Immature natural killer cell (primary cell): ENCODE measurements at regions not wholly inside any gene's neighbourhood (a gene's known extent, or its start where the extent isn't known, plus 50 kb on each side); places are given as distances from the start of the nearest gene placed in this dataset.

Experiments used
- DNase-seq, 3 donors: peaks; one replicate each; pipeline ENCODE4 v3.0.0; 2022; ENCODE audit warnings: mixed read lengths in 1 of 3
- H3K27ac Mint-ChIP-seq, 6 donors: one replicate each; pipeline ENCODE4 v1.8.0; 2020; ENCODE audit warnings: mixed read lengths in 6 of 6, mild to moderate bottlenecking in 5 of 6, inconsistent platforms in 4 of 6, moderate library complexity in 3 of 6
- H3K27me3 Mint-ChIP-seq, 3 donors: one replicate each; pipeline ENCODE4 v1.8.0; 2020 to 2021; ENCODE audit warnings: low read depth in 3 of 3, mild to moderate bottlenecking in 3 of 3, mixed read lengths in 3 of 3, moderate library complexity in 3 of 3, inconsistent platforms in 1 of 3
- H3K36me3 Mint-ChIP-seq, 3 donors: one replicate each; pipeline ENCODE4 v1.8.0; 2020; ENCODE audit warnings: mixed read lengths in 3 of 3, inconsistent platforms in 2 of 3, mild to moderate bottlenecking in 2 of 3
- H3K4me1 Mint-ChIP-seq, 2 donors: one replicate each; pipeline ENCODE4 v1.8.0; 2020; ENCODE audit warnings: inconsistent platforms in 2 of 2, mild to moderate bottlenecking in 2 of 2, mixed read lengths in 2 of 2, moderate library complexity in 1 of 2
- H3K4me3 Mint-ChIP-seq, 5 donors: one replicate each; pipeline ENCODE4 v1.8.0; 2020; ENCODE audit warnings: mild to moderate bottlenecking in 5 of 5, mixed read lengths in 5 of 5, inconsistent platforms in 3 of 5, moderate library complexity in 3 of 5
- H3K9me3 Mint-ChIP-seq, 6 donors: one replicate each; pipeline ENCODE4 v1.8.0; 2020; ENCODE audit warnings: mild to moderate bottlenecking in 6 of 6, mixed read lengths in 6 of 6, inconsistent platforms in 4 of 6, moderate library complexity in 3 of 6

- Mint-ChIP-seq H3K27me3 (peaks cover 0 to 1% (median 0%) of the 10 kb centered on the region in 3 donors), H3K9me3 (peaks cover 10 to 42% (median 15%) of the 10 kb centered on the region in 6 donors), H3K4me3 (no peak overlapping the region), H3K4me1 (no peaks in the 10 kb centered on the region), H3K36me3 (no peaks in the 10 kb centered on the region), H3K27ac (no peak overlapping the region)
- no peak for DNase-seq
Observed at GRCh38 chr6:164578616-164579015, 730.8 kb downstream of the C6orf118 start.

GRCh38 chr6:164570801-164571200 is 738.6 kb downstream of the C6orf118 start:
- Mint-ChIP-seq H3K27ac (no peak overlapping the region), H3K4me3 (no peak overlapping the region), H3K27me3 (peaks cover 0 to 1% (median 0%) of the 10 kb centered on the region in 3 donors), H3K4me1 (no peaks in the 10 kb centered on the region), H3K9me3 (peaks cover 11 to 33% (median 17%) of the 10 kb centered on the region in 6 donors), H3K36me3 (no peaks in the 10 kb centered on the region)
- DNase-seq = no peak

GRCh38 chr6:164569509-164569908 is 739.9 kb downstream of the C6orf118 start:
- H3K4me3 Mint-ChIP-seq = no peak overlapping the region
- no peaks in the 10 kb centered on the region for H3K4me1 Mint-ChIP-seq
- H3K36me3 Mint-ChIP-seq = no peaks in the 10 kb centered on the region
- no peaks in the 10 kb centered on the region for H3K27me3 Mint-ChIP-seq
- no peak for DNase-seq
- no peak overlapping the region for H3K27ac Mint-ChIP-seq
- peaks cover 4 to 24% (median 14%) of the 10 kb centered on the region in 6 donors for H3K9me3 Mint-ChIP-seq

DNA sequence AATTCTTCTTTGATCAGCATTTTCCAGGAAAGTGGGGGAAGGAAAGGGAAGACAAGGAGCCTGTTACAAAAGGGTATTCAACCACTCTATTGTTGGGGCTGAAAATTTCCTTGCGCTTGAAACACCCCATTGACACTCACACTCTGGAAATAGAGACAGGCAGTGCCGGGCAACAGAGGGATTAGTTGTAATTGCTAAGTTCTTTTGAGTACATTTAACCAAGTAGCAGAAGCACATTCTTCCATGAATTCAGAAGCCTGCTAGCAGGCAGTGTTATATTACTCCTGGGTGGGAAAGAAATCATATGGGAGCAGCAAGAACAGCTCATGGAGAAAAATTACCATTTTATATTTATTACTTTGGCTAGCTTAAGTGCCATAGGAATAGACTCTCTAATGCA is 745.5 kb downstream of the C6orf118 start:
- Mint-ChIP-seq H3K27ac (no peak overlapping the region), H3K9me3 (peaks cover 7 to 40% (median 13%) of the 10 kb centered on the region in 6 donors), H3K4me3 (no peak overlapping the region), H3K27me3 (peaks cover 0 to 2% (median 0%) of the 10 kb centered on the region in 3 donors), H3K36me3 (no peaks in the 10 kb centered on the region), H3K4me1 (no peaks in the 10 kb centered on the region)
- DNase-seq = no peak

GRCh38 chr6:164561656-164562055 is 747.7 kb downstream of the C6orf118 start:
- H3K9me3 Mint-ChIP-seq = peaks cover 7 to 30% (median 13%) of the 10 kb centered on the region in 6 donors
- no peak overlapping the region for H3K4me3 Mint-ChIP-seq
- no peak overlapping the region for H3K27ac Mint-ChIP-seq
- H3K36me3 Mint-ChIP-seq = no peaks in the 10 kb centered on the region
- peaks cover 0 to 2% (median 0%) of the 10 kb centered on the region in 3 donors for H3K27me3 Mint-ChIP-seq
- H3K4me1 Mint-ChIP-seq = no peaks in the 10 kb centered on the region
- DNase-seq = no peak

DNA sequence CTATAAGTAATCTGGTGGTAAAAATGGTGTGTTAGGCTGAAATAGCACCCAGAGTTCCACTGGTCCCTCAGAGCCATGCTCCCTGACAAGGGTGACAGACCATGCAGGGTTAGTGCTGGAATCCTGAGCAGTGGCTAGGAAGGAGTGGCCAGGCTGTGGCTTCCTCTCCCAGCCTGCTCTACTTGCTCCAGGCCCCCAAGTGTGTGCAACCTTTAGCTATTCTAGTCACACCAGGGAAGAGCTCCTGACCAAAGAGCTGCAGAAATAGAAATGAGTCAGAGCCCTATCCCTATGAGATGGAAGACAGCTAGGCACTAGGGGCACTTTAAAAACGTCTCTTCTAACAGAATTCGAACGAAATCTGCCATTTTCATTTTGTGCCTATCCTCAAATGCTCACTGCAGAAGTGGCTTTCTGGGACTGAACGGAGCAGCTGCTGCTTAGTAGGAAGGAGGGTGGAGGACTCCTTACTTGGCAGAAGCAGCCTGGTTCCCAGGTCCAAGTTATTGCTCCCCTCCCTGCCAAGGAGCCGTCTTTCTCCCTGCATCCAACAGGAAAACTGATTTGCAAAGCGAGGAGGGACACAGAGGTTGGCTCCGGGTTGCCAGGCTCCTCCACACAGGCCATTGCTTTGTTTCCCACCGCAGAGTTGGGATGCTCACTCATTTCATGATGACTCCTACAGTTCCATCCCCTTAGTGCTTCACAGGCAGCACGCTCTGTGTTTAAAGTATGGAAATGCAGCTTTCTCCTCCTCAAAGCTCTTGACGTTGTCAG is 754.5 kb downstream of the C6orf118 start:
- DNase-seq = no peak
- peaks cover 0 to 3% (median 0%) of the 10 kb centered on the region in 3 donors for H3K27me3 Mint-ChIP-seq
- H3K9me3 Mint-ChIP-seq = peaks cover 8 to 32% (median 14%) of the 10 kb centered on the region in 6 donors
- H3K36me3 Mint-ChIP-seq = no peaks in the 10 kb centered on the region
- no peak overlapping the region for H3K4me3 Mint-ChIP-seq
- H3K27ac Mint-ChIP-seq = no peak overlapping the region
- no peaks in the 10 kb centered on the region for H3K4me1 Mint-ChIP-seq

- Mint-ChIP-seq H3K27ac (no peak overlapping the region), H3K4me1 (no peaks in the 10 kb centered on the region), H3K4me3 (no peak overlapping the region), H3K27me3 (peaks cover 0 to 3% (median 0%) of the 10 kb centered on the region in 3 donors), H3K36me3 (no peaks in the 10 kb centered on the region), H3K9me3 (peaks cover 8 to 37% (median 17%) of the 10 kb centered on the region in 6 donors)
- DNase-seq = no peak
Observed at GRCh38 chr6:164554226-164554625, 755.2 kb downstream of the C6orf118 start.

DNA sequence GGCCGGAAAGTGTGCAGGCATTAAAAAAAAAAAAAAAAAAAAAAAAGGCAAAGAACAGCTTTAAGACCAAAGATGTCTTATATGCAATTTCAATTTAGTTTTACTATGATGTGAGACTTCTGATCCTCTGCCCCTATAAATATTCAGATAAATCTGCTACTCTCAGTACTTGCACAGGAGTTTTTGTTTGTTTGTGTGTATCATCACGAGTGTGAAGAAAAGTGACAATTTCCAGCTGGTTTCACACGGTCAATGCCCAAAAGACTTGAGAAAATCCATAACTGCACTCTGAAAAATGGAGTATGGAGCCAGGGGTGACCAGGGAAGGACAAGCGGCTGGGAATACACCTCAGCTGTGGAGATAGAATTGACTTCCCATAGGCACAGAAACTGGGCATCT is 757.7 kb downstream of the C6orf118 start:
- Mint-ChIP-seq H3K36me3 (no peaks in the 10 kb centered on the region), H3K27ac (no peak overlapping the region), H3K27me3 (peaks cover 0 to 3% (median 0%) of the 10 kb centered on the region in 3 donors), H3K4me1 (no peaks in the 10 kb centered on the region), H3K9me3 (peaks cover 8 to 39% (median 16%) of the 10 kb centered on the region in 6 donors), H3K4me3 (no peak overlapping the region)
- no peak for DNase-seq

GRCh38 chr6:164547076-164547475 is 762.3 kb downstream of the C6orf118 start:
- H3K9me3 Mint-ChIP-seq = peaks cover 8 to 26% (median 14%) of the 10 kb centered on the region in 6 donors
- H3K27me3 Mint-ChIP-seq = peaks cover 0 to 1% (median 0%) of the 10 kb centered on the region in 3 donors
- no peaks in the 10 kb centered on the region for H3K36me3 Mint-ChIP-seq
- no peak overlapping the region for H3K27ac Mint-ChIP-seq
- no peak overlapping the region for H3K4me3 Mint-ChIP-seq
- no peak for DNase-seq
- H3K4me1 Mint-ChIP-seq = no peaks in the 10 kb centered on the region

- H3K4me3 Mint-ChIP-seq = no peak overlapping the region
- H3K4me1 Mint-ChIP-seq = no peaks in the 10 kb centered on the region
- DNase-seq = no peak
- no peaks in the 10 kb centered on the region for H3K36me3 Mint-ChIP-seq
- H3K27ac Mint-ChIP-seq = no peak overlapping the region
- H3K9me3 Mint-ChIP-seq = peaks cover 5 to 20% (median 12%) of the 10 kb centered on the region in 6 donors
- H3K27me3 Mint-ChIP-seq = peaks cover 0 to 2% (median 1%) of the 10 kb centered on the region in 3 donors
Observed at GRCh38 chr6:164546263-164546662, 763.1 kb downstream of the C6orf118 start.

GRCh38 chr6:164534070-164534766 is 775.2 kb downstream of the C6orf118 start:
- H3K27me3 Mint-ChIP-seq = no peaks in the 10 kb centered on the region
- DNase-seq = no peak
- no peak overlapping the region for H3K4me3 Mint-ChIP-seq
- H3K36me3 Mint-ChIP-seq = no peaks in the 10 kb centered on the region
- H3K27ac Mint-ChIP-seq = no peak overlapping the region
- no peaks in the 10 kb centered on the region for H3K4me1 Mint-ChIP-seq
- peaks cover 3 to 32% (median 7%) of the 10 kb centered on the region in 6 donors for H3K9me3 Mint-ChIP-seq

GRCh38 chr6:164533045-164533362 is 776.4 kb downstream of the C6orf118 start:
- H3K27ac Mint-ChIP-seq = no peak overlapping the region

DNA sequence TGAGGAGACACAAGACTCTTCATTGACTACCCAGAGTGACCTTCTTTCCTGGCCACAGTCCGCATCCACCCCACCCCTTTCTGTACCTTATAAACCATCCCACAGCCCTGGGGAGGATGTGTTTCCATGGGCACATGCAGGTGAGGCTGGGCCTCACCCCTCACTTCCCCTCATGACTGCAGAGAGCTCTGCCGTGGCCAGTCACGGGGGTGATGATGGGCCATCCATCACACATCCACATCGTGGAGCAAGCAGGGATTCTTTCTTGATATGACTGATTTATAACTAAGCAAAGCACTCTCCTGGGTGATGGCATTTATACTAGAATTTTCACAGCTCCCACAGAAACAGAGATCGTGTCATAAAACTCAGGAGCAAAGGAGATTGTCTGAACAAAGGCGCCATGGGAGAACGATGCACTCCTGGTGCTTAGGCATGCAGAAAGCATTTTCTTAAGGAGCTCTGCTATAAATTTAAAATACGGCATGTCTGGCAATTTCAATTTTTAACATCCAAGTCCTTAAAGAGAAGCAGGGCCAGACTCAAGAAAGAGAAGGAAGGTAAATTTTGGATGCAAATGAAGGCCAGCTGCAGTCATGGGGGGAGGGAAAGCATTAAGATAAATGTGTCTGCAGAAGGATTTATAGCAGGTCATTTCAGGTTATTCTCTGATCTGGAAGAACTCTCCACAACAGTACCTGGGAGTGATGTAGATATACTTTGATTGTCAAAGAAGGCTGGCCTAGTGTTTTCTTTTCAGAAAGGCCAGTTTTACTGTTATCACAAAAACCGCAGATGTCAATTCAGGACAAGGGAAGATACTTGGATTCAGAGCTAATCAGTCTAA is 777.0 kb downstream of the C6orf118 start:
- H3K36me3 Mint-ChIP-seq = no peaks in the 10 kb centered on the region
- no peak for DNase-seq
- no peak overlapping the region for H3K4me3 Mint-ChIP-seq
- H3K4me1 Mint-ChIP-seq = no peaks in the 10 kb centered on the region
- peaks cover 0 to 16% (median 5%) of the 10 kb centered on the region in 6 donors for H3K9me3 Mint-ChIP-seq
- no peak overlapping the region for H3K27ac Mint-ChIP-seq
- H3K27me3 Mint-ChIP-seq = no peaks in the 10 kb centered on the region

More at GRCh38 chr6:164533045-164533362, 776.4 kb downstream of the C6orf118 start:
- no peaks in the 10 kb centered on the region for H3K36me3 Mint-ChIP-seq
- H3K9me3 Mint-ChIP-seq = peaks cover 3 to 22% (median 7%) of the 10 kb centered on the region in 6 donors
- DNase-seq = no peak
- H3K27me3 Mint-ChIP-seq = no peaks in the 10 kb centered on the region
- H3K4me3 Mint-ChIP-seq = no peak overlapping the region
- no peaks in the 10 kb centered on the region for H3K4me1 Mint-ChIP-seq

- Mint-ChIP-seq H3K36me3 (no peaks in the 10 kb centered on the region), H3K4me3 (no peak overlapping the region), H3K9me3 (peaks cover 0 to 14% (median 7%) of the 10 kb centered on the region in 6 donors), H3K27ac (no peak overlapping the region), H3K27me3 (no peaks in the 10 kb centered on the region), H3K4me1 (no peaks in the 10 kb centered on the region)
- DNase-seq = no peak
Observed at GRCh38 chr6:164531736-164532135, 777.7 kb downstream of the C6orf118 start.
